ENCODE measurements at regions not wholly inside any gene's neighbourhood (a gene's known extent, or its start where the extent isn't known, plus 50 kb on each side); places are given as distances from the start of the nearest gene placed in this dataset.

- ATAC-seq (no peak), DNase-seq (no peak)
- Histone ChIP-seq H3K4me3 (no peak overlapping the region), H3K36me3 (ENCODE audit: low read depth) (no peaks in the 10 kb centered on the region), H3K9me3 (no peaks in the 10 kb centered on the region), H3K4me1 (ENCODE audit: low read depth) (no peaks in the 10 kb centered on the region)
- no peak for TF ChIP-seq CTCF (IDR thresholded peaks at IDR 0.05)
- intact Hi-C loops (cut with DNase I, micrococcal nuclease): no loop called here
Observed at GRCh38 chr6:87881342-87881895, 166.2 kb upstream of the SPACA1 start.

- Histone ChIP-seq H3K4me3 (no peak overlapping the region), H3K36me3 (ENCODE audit: low read depth) (no peaks in the 10 kb centered on the region), H3K9me3 (no peaks in the 10 kb centered on the region), H3K4me1 (ENCODE audit: low read depth) (no peaks in the 10 kb centered on the region)
- peak in 1 of 3 donors; percentile 3 for DNase-seq
- intact Hi-C loops (cut with DNase I, micrococcal nuclease): no loop called here
- TF ChIP-seq CTCF (IDR thresholded peaks at IDR 0.05): no peak
- ATAC-seq: peak; percentile 32
Observed at GRCh38 chr6:87879132-87879861, 168.3 kb upstream of the SPACA1 start.

- TF ChIP-seq CTCF (IDR thresholded peaks at IDR 0.05): no peak
- DNase-seq: no peak
- H3K4me3 ChIP-seq: no peak overlapping the region
- H3K9me3 ChIP-seq: no peaks in the 10 kb centered on the region
- no peaks in the 10 kb centered on the region for H3K4me1 ChIP-seq (ENCODE audit: low read depth)
- intact Hi-C loops (cut with DNase I, micrococcal nuclease): no loop called here
- H3K36me3 ChIP-seq (ENCODE audit: low read depth): no peaks in the 10 kb centered on the region
- ATAC-seq: no peak
Observed at GRCh38 chr6:87875781-87876180, 171.9 kb upstream of the SPACA1 start.

- DNase-seq (no peak), ATAC-seq (no peak)
- Histone ChIP-seq H3K9me3 (no peaks in the 10 kb centered on the region), H3K4me3 (no peak overlapping the region), H3K36me3 (ENCODE audit: low read depth) (no peaks in the 10 kb centered on the region), H3K4me1 (ENCODE audit: low read depth) (no peaks in the 10 kb centered on the region)
- no peak for TF ChIP-seq CTCF (IDR thresholded peaks at IDR 0.05)
- intact Hi-C loops (cut with DNase I, micrococcal nuclease): no loop called here
Observed at GRCh38 chr6:87873556-87873955, 171.5 kb upstream of the AKIRIN2 start.

- intact Hi-C loops (cut with DNase I, micrococcal nuclease): no loop called here
- TF ChIP-seq CTCF (IDR thresholded peaks at IDR 0.05): no peak
- DNase-seq: no peak
Observed at GRCh38 chr6:87870556-87870955, 168.5 kb upstream of the AKIRIN2 start.

More at GRCh38 chr6:87870556-87870955, 168.5 kb upstream of the AKIRIN2 start:
- H3K4me3 ChIP-seq: no peak overlapping the region
- ATAC-seq: no peak
- H3K9me3 ChIP-seq: no peaks in the 10 kb centered on the region
- H3K36me3 ChIP-seq (ENCODE audit: low read depth): no peaks in the 10 kb centered on the region
- no peaks in the 10 kb centered on the region for H3K4me1 ChIP-seq (ENCODE audit: low read depth)

All from mucosa of descending colon (tissue), 3 donors.